GM21515 (cell line): ENCODE measurements at regions not wholly inside any gene's neighbourhood (a gene's known extent, or its start where the extent isn't known, plus 50 kb on each side); places are given as distances from the start of the nearest gene placed in this dataset.

Source experiments
- ATAC-seq: cut with Tn5 transposase; IDR thresholded peaks from one replicate; pipeline ENCODE4 v1.9.1; 2021; ENCODE audit not compliant: unreplicated experiment

DNA sequence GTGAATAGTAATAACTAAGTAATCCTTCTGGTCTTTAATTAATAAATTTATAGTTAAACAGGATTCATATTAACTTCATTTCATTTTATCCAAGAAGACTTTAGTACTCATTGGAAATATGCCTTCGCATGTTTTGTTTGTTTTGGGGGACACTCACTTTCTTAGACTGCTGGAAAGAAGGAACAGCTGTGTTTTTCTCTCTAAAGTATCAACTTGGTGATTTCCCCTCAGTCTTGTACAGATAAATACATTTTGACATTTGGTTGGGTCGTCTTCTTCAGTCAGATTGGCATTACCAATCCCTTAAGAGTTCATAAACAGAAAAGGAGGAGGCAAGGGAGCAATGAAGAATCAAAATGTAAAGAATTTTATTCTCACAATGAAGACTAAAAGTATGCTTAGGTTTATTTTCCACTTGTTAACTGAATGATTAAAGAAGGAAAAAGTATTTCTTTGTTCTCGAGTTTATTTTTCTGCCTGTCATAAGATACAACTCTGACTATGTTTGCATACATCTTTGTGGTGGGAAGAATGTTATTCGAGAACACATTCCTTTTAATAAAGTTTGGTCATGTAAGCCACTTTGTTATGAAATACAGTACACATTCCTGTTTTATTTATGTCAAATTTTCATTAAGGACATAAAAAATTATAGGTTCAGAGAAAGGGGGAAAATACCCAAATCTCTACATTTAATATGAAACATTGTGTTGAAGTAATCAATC lies 140.2 kb downstream of the GMNC start:
- ATAC-seq, result no peak

DNA sequence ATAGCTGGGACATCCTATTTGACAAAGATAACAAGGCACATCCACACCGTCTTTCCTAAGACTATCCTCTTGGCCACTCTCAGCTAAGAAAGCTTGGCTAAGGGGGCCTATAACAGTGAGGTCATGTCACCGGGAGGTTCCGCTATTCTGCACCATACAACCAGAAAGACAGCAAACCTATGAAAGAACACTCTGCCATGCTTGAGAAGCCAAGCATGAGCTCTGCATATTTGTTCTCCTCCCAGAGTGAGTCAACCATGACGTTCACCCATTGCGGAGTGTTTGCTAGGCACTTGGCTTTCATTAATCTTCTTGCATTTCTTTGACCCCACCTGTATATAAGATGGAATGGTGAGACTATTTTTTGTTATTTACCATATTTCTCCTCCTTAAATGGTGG lies 141.2 kb downstream of the GMNC start:
- peak; percentile 88 for ATAC-seq

DNA sequence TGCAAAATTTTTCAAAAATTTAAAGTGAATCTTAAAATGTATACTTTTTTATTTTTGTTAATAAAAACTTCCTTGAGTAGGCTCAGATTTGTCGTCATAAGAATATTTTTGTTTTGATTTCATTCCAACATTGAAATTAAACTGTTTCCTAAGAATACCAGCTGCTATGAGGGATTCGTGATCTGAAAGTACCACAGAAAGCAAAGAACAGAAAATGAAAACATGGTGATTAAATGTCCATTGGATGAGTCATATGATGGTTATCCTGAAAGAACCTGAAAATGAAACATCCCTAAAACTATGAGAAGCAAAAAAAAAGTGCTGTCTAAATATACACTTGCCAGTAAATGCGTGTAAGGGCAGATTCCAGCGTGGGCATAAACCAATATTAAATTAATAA lies 143.8 kb downstream of the GMNC start:
- no peak for ATAC-seq

- ATAC-seq, result no peak
Measured at GRCh38 chr3:190718097-190718496, 144.4 kb downstream of the GMNC start.

DNA sequence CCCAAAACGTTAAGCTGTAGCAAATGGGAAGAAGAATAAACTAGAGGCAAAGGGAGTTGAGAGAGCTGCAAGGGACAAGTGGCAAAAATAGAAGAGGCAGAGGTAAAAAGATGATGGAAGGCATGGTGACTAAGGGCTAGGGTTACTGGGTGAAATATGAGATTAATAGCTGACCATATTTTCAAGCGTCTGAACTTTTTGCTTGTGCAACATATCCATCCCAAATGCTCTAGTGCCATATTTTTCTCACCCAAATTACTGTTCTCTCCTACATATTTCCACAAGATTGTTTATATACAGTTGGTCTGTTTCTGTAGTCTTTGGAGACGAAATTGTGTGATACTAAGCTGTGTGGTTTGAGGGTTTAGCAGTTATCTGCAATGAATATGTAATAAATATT lies 145.5 kb downstream of the GMNC start:
- ATAC-seq, result no peak

GRCh38 chr3:190716211-190716610 lies 146.3 kb downstream of the GMNC start:
- no peak for ATAC-seq

GRCh38 chr3:190710723-190711122 lies 151.8 kb downstream of the GMNC start:
- no peak for ATAC-seq

DNA sequence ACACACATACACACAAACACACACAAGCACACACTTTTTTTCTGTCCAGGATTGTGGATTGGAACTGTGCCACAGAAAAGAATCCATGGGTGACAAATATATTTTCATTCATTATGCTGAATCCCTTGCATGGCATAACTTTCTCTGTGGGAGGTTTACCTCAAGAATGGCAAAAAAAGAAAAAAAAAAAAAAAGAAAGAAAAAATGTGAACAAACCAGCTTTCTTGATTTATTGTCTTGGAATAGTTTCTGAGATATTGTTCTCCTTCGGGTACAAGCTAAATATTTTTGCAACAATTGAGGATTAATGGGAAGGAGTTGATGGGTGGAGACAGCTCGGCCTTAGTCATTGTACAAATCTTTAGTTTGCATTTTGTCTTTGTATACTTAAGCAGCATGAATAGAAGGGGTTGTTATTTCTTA lies 153.1 kb downstream of the GMNC start:
- no peak for ATAC-seq
